Skeletal muscle satellite cell (primary cell): ENCODE measurements at regions not wholly inside any gene's neighbourhood (a gene's known extent, or its start where the extent isn't known, plus 50 kb on each side); places are given as distances from the start of the nearest gene placed in this dataset.

Experiments
- H3K27me3 ChIP-seq: 2 replicates; pipeline ENCODE4 v1.7.0; 2013; ENCODE audit warnings: low read length; ENCODE audit not compliant: control insufficient read depth, insufficient read depth
- H3K36me3 ChIP-seq: 2 replicates; pipeline ENCODE4 v1.7.0; 2013; ENCODE audit warnings: mild to moderate bottlenecking, control low read depth, low read length; ENCODE audit not compliant: insufficient read depth
- H3K4me1 ChIP-seq: 2 replicates; pipeline ENCODE4 v1.7.0; 2013; ENCODE audit warnings: low read length; ENCODE audit not compliant: control insufficient read depth, insufficient read depth
- H3K4me2 ChIP-seq: 2 replicates; pipeline ENCODE4 v1.7.0; 2013; ENCODE audit warnings: mild to moderate bottlenecking, low read length
- H3K4me3 ChIP-seq: 2 replicates; pipeline ENCODE4 v1.7.0; 2013; ENCODE audit warnings: low read length
- H3K9ac ChIP-seq: 2 replicates; pipeline ENCODE4 v1.7.0; 2013; ENCODE audit warnings: mild to moderate bottlenecking, low read depth, low read length, moderate library complexity
- H3K9me3 ChIP-seq: replicated peaks from 2 replicates; pipeline ENCODE4 v1.7.0; 2013; ENCODE audit warnings: mild to moderate bottlenecking, control low read depth, low read length

DNA sequence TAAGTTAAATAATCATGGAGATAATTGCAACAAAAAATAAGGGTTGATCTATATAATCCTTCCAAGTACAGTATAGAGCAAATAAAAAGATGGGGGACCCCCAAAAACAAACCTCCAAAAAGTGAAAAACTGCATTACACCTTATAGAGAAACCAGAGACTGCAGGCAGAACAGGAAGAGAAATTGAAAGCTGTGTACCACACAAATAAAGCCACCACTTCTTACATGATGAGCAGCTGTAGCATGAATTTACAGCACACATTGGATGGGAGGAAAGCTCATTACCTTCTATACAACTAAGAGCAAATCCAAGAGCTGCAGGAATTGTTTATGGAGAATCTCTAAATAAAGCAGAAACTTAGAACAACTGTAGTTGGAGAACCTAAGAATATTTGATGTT, 152.4 kb upstream of the PDE5A start:
- Histone ChIP-seq H3K27me3 (no peaks in the 10 kb centered on the region), H3K4me1 (no peaks in the 10 kb centered on the region)

DNA sequence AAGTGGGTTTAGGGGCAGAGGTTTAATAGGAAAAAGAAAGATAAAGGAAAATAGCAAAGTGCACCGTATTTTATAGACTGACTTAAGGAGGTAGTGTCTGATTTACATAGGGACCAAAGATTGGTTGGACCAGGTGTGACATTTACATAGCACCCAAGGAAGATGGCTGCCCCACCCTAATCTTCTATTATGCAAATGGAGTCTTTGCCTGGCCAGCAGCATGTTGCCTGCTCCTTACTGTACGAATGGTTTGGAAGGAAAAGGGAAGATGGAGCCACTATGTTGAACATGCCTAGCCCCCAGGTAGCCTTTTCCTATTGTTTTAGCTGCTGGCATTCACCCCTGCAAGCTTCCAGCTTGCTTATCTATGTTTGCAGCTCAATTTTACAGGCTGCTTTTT, 146.2 kb upstream of the PDE5A start:
- Histone ChIP-seq H3K4me1 (no peaks in the 10 kb centered on the region), H3K4me2 (no peak overlapping the region), H3K27me3 (no peaks in the 10 kb centered on the region), H3K9me3 (no peaks in the 10 kb centered on the region), H3K36me3 (no peaks in the 10 kb centered on the region), H3K4me3 (no peak overlapping the region), H3K9ac (no peak overlapping the region)

More for the DNA sequence above, 152.4 kb upstream of the PDE5A start:
- H3K9me3 ChIP-seq: no peaks in the 10 kb centered on the region
- H3K9ac ChIP-seq: no peak overlapping the region
- H3K4me3 ChIP-seq: no peak overlapping the region
- H3K4me2 ChIP-seq: no peak overlapping the region
- no peaks in the 10 kb centered on the region for H3K36me3 ChIP-seq

DNA sequence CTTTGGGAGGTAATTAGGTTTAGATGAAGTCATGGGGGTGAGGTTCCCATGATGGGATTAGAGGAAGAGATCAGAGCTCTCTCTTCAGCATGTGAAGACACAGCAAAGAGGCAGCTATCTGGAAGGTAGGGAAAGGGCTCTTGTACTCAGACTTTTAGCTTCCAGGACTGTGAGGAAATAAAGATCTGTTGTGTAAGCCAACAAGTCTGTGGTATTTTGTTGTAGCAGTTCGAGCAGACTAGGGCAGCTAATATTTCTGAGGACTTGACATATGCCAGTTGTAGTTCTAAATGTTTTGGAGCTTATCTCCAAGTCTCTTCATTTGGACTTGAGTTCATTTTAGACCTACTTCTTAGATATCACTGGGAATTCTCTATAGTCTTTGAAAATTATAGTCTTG, 137.3 kb upstream of the PDE5A start:
- Histone ChIP-seq H3K4me2 (no peak overlapping the region), H3K27me3 (no peaks in the 10 kb centered on the region), H3K9me3 (no peaks in the 10 kb centered on the region), H3K4me1 (no peaks in the 10 kb centered on the region), H3K9ac (no peak overlapping the region), H3K36me3 (no peaks in the 10 kb centered on the region), H3K4me3 (no peak overlapping the region)

DNA sequence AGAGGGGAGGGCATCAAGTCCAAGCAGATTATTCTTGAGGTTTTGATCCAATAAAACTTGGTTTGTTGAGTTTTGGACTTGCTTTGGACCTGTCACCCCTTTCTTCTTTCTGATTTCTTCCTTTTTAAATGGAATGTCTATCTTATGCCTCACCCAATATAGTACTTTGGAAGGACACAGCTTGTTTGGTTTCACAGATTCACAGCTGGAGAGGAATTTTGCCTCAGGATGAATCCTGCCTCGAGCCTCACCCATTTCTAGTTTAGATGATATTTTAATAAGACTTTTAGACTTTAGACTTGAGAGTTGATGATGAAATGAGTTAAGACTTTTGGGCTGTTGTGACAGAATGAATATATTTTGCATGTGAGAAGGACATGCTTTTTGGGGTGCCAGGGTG, 136.9 kb upstream of the PDE5A start:
- no peaks in the 10 kb centered on the region for H3K4me1 ChIP-seq
- H3K27me3 ChIP-seq: no peaks in the 10 kb centered on the region
- H3K36me3 ChIP-seq: no peaks in the 10 kb centered on the region
- H3K9ac ChIP-seq: no peak overlapping the region
- H3K4me2 ChIP-seq: no peak overlapping the region
- no peak overlapping the region for H3K4me3 ChIP-seq
- no peaks in the 10 kb centered on the region for H3K9me3 ChIP-seq

DNA sequence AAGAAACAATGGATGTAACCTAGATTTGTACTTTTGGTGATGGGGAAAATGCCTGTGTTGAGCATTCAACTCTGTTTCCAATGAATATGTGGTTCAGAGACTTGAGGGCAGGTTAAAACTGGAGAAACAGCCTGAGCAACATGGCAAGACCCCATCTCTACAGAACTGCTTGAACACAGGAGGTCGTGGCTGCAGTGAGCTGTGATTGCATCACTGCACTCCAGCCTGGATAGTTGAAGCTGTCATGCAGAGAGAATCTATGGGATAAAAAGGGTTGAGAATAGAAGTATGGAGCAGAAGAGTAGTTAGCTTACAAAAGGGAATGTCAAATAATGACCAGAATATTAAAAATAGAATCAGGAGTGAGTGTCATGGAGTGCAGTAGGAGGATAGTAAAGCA, 134.8 kb upstream of the PDE5A start:
- no peak overlapping the region for H3K9ac ChIP-seq
- H3K4me3 ChIP-seq: no peak overlapping the region
- no peaks in the 10 kb centered on the region for H3K4me1 ChIP-seq
- H3K4me2 ChIP-seq: no peak overlapping the region
- H3K9me3 ChIP-seq: no peaks in the 10 kb centered on the region
- H3K27me3 ChIP-seq: no peaks in the 10 kb centered on the region
- no peaks in the 10 kb centered on the region for H3K36me3 ChIP-seq

DNA sequence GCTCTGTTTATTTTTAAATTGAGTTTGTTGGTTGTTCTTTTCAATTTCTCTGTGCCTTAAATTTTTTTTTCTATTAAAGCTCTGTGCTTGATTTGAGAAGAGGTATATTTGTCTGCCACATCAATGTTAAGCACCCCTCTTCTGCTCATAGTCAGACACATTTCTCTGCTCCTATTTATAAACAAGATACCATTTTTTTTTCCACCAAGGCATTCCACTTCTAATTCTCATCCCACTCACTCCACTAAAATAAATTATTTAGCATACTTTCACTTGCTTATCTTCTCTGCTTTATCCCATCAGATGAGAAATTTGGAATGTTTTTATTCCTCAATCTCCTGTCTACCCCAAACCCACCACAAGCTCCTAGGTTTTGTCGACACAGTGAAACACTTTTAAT, 127.0 kb upstream of the PDE5A start:
- Histone ChIP-seq H3K4me1 (no peaks in the 10 kb centered on the region), H3K27me3 (no peaks in the 10 kb centered on the region), H3K36me3 (no peaks in the 10 kb centered on the region)

DNA sequence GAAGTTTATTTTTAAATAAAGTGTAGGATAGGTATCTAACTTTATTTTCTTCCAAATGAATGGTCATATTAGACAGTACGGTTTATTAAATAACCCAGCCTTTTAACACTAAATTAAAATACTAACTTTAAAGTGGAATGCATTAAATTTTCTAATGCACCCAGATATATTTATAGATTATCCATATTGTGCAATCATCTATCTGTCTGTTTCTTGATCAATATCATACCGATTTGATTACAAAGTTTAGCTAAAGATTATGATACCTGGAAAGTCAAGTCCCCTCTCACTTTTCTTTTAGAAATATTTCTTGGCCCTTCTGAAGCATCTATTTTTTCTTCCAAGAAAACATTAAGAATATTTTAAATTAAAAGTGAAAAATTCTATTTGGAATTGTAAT, 124.3 kb upstream of the PDE5A start:
- H3K4me3 ChIP-seq: no peak overlapping the region
- no peak overlapping the region for H3K4me2 ChIP-seq
- no peak overlapping the region for H3K9ac ChIP-seq
- no peaks in the 10 kb centered on the region for H3K4me1 ChIP-seq
- H3K36me3 ChIP-seq: no peaks in the 10 kb centered on the region
- no peaks in the 10 kb centered on the region for H3K27me3 ChIP-seq
- no peaks in the 10 kb centered on the region for H3K9me3 ChIP-seq

More for the DNA sequence above, 127.0 kb upstream of the PDE5A start:
- H3K9me3 ChIP-seq: no peaks in the 10 kb centered on the region
- no peak overlapping the region for H3K9ac ChIP-seq
- H3K4me2 ChIP-seq: no peak overlapping the region
- no peak overlapping the region for H3K4me3 ChIP-seq

DNA sequence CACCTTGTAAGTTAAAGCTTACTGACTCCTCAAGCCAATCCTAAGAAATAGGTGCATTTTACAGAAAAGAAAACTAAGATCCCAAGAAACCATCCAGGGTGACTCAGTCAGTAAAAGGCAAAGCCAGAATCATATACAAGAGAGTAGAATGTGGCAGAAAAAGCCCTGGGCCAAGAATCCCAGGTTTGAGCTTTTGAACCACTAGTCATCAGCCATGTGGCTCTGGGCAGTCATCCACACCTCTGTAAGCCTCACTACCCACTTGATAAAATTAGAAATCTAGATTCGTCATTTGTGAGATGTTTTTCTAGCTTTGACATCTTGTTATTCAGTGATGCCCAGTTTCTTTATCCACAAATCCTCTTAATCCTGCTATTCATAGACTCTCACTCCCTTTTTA, 122.2 kb upstream of the PDE5A start:
- no peaks in the 10 kb centered on the region for H3K36me3 ChIP-seq
- H3K4me1 ChIP-seq: no peaks in the 10 kb centered on the region
- H3K4me3 ChIP-seq: no peak overlapping the region
- no peaks in the 10 kb centered on the region for H3K9me3 ChIP-seq
- no peaks in the 10 kb centered on the region for H3K27me3 ChIP-seq
- H3K4me2 ChIP-seq: no peak overlapping the region
- H3K9ac ChIP-seq: no peak overlapping the region

DNA sequence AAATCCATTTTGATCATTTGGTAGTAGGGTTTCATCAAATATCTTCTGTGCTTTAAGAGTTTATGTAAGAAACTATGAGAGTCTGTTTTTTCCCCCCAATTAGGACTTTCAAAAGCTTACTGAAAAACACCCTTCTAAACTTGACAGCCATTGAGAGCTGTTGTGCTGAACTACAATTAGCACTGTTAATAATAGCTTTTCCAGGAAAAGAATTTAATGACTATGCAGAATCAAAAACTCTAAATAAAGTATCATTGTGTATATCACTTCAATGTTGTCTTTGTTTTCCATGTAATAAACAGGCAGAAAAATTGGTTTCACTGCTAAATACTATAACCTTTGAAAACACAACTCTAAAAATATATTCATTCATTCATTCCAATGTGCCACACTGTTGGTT, 121.4 kb upstream of the PDE5A start:
- no peak overlapping the region for H3K4me2 ChIP-seq
- no peaks in the 10 kb centered on the region for H3K9me3 ChIP-seq
- H3K27me3 ChIP-seq: no peaks in the 10 kb centered on the region
- no peak overlapping the region for H3K4me3 ChIP-seq
- H3K36me3 ChIP-seq: no peaks in the 10 kb centered on the region
- H3K4me1 ChIP-seq: no peaks in the 10 kb centered on the region
- H3K9ac ChIP-seq: no peak overlapping the region

DNA sequence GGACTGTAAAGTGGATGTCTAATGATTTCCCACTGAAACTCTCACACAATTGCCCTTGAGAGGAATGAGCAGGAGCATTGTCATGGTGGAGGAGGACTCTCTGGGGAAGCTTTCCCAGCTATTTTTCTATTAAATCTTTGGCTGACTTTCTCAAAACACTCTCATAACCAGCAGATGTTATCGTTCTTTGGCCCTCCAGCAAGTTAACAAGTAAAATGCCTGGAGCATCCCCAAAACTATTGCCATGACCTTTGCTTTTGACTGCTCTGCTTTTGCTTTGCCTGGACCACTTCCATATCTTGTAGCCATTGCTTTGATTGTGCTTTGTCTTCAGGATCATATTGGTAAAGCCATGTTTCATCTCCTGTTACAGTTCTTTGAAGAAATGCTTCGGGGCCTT, 120.2 kb upstream of the PDE5A start:
- Histone ChIP-seq H3K9me3 (no peaks in the 10 kb centered on the region), H3K4me1 (no peaks in the 10 kb centered on the region), H3K36me3 (no peaks in the 10 kb centered on the region), H3K27me3 (no peaks in the 10 kb centered on the region), H3K9ac (no peak overlapping the region), H3K4me2 (no peak overlapping the region), H3K4me3 (no peak overlapping the region)

DNA sequence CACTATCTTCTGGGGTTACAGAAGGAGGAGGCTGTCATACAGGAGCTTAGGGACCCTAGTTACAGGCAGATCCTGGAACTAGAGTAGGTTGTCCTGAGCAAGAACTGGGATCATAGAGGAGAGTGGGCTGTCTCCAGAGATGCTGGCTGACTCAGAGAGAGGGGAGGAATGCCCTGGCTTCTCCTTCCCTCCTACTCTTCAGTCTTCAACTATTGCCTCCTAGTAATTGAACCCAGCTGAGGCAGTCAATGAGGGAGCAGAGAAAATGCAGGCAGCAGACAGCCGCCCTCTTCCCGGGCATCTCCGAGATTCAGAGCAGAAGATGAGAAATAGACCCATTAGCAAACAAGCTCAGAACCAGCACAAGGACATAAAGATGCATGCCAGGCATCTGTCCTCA, 118.3 kb upstream of the PDE5A start:
- H3K4me2 ChIP-seq: no peak overlapping the region
- no peak overlapping the region for H3K9ac ChIP-seq
- no peaks in the 10 kb centered on the region for H3K36me3 ChIP-seq
- H3K9me3 ChIP-seq: no peaks in the 10 kb centered on the region
- H3K4me3 ChIP-seq: no peak overlapping the region
- H3K27me3 ChIP-seq: no peaks in the 10 kb centered on the region
- H3K4me1 ChIP-seq: no peaks in the 10 kb centered on the region

DNA sequence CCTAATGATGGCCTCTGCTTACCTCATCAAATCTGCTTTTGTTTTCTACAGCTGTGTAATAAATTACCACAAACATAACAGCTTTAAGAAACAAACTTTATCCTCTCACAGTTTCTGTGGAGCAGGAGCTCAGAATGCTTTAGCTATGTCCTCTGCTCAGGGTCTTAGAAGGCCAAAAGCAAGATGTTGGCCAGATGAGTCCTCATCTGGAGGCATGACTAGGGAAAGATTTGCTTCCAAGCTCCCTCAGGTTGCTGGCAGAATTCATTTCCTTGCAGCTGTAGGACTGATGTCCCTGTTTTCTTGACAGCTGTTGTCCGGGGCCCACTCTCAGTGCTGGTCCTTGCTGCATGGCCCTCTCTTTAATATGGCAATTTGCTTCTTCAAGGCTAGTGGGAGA, 116.7 kb upstream of the PDE5A start:
- Histone ChIP-seq H3K9me3 (no peaks in the 10 kb centered on the region), H3K27me3 (no peaks in the 10 kb centered on the region), H3K36me3 (no peaks in the 10 kb centered on the region), H3K4me2 (no peak overlapping the region), H3K9ac (no peak overlapping the region), H3K4me3 (no peak overlapping the region), H3K4me1 (no peaks in the 10 kb centered on the region)

DNA sequence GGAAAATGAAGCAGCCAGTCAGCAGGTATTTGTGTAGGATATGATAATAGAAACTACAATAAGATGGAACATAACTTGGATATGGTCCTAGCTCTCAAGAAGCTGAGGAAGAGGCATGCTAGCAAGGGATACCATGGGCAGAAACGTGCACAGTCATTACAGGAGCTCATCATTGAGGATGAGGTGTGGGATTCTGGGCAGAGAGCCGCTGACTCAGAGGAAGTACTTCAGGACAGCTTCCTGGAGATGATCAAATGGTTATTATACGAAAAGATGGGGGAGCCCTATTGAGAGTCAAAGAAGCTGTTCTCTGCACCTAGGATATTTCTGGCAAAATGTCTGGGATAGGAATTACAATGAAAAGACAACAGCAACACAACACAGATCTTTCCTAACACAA, 116.0 kb upstream of the PDE5A start:
- H3K27me3 ChIP-seq: no peaks in the 10 kb centered on the region
- no peaks in the 10 kb centered on the region for H3K4me1 ChIP-seq
- H3K36me3 ChIP-seq: no peaks in the 10 kb centered on the region
- no peaks in the 10 kb centered on the region for H3K9me3 ChIP-seq
- no peak overlapping the region for H3K4me2 ChIP-seq
- no peak overlapping the region for H3K4me3 ChIP-seq
- no peak overlapping the region for H3K9ac ChIP-seq
